Inferior parietal cortex (tissue), 1 donor: ENCODE measurements at regions not wholly inside any gene's neighbourhood (a gene's known extent, or its start where the extent isn't known, plus 50 kb on each side); places are given as distances from the start of the nearest gene placed in this dataset.

Source experiments
- DNase-seq: peaks from one replicate; pipeline ENCODE4 v3.0.0-alpha.2; 2016; ENCODE audit errors: extremely low spot score

DNA sequence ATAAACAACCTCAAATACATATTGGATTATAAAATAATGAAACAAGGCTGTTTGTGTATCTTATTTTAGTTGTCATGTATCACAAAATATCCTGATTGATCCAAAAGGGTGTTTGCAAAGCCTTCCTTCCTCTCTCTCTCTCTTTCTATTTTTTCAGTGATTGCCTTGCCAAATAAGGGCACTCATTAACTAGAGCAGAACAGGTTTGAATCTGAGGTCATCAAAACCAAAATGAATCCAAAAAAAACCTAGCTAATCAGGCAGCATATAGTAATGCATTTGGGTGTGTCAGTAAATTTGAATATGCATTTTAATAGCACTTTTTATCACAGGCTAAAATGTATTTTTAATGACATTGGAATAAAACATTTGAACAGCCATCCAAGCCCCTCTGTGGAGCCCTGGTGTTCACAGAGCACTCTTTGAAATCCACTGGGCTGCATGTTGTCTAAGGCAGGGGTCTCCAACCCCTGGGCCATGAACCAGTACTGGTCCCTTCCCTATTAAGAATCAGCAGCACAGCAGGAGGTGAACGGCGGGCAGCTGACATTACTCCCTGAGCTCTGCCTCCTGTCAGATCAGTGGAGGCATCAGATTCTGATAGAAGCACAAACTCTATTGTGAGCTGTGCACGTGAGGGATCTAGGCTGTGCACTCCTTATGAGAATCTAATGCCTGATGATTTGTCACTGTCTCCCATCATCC lies 171.8 kb upstream of the RAI14 start:
- no peak for DNase-seq

DNA sequence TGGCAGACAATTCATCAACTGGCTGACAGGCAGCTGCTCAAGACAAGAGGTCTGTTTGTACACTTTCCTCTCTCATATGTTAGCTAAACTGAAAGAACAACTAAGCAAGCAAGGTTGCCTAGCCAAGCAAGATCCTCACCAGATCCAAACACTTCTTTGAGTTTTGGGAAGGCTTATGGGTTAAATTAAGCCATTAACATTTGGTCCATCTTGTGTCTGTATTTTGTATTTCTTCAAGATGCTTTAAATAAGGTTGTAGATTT lies 170.4 kb upstream of the RAI14 start:
- DNase-seq = no peak

DNA sequence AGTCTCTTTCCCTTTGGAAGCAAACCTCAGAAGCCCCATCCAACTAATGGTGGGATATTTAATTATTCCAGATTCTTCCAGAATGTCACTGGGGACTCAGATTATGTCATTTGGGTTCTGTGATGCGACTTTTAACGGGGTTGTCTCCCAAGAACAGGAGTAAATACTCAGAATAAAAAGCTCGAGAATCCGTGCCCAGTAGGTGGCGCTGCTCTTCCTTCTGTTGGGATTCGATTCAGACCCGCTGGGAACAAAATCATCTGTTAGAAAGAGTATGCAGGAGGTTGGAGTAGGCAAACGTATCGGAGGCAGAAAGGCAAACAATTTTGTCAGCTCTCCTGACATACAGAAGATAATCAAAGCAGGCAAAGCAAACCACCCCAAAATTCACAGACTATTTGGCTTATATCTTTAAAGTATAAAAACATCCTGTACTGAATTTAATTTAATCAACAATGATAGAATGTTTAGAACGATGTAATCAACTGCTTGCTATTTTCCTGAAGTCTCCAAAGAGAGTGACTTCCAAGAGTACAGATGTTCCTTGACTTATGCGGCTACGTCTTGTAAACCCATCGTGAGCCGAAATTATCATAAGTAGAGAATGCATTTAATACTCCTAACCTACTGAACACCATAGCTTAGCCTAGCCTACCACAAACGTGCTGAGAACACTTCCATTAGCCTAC lies 169.8 kb upstream of the RAI14 start:
- peak; percentile 98 for DNase-seq

DNA sequence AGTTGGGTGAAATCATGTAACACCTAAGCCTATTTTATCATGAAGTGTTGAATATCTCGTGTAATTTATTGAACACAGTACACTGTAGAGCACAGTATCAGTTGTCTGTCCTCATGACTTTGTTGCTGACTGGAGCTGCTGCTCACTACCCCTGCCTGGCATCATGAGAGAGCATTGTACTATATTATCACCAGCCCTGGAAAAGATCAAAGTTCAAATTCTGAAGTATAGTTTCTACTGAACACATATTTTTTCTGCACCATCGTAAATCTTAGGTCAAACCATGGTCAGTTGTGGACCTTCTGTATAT lies 169.3 kb upstream of the RAI14 start:
- DNase-seq = no peak

DNA sequence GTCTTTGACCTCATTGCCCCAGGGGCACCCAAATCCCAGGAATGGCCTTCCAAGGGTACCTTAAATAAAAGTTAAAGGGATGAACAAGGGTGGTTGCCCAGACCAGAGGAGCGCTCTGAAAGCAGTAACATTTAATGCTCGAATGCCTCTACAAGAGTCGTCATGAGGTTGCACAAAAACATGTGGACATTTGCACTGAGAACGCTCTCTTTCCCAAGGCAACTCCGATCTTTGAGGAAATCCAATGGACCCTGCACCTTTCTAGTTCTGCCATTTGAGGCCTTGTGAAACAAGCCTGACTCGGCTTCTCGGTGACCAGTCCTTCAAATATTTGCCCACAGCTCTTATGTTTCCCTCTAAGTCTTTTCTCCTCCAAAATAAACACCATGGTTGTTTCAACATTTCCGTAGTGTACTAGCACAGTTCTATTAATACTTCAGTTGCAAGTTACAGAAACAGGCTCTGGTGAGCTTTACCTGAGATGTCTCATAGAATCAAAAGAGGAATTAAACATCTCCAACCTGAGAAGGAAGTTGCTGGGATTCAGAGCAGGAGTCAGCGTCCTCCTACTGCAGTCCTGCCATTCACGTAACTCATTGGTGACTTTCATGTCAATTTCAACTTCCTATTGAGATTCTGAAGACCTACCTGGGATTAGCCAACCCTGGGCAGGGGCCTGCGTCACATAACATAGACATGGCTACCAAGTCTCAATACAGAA lies 168.8 kb upstream of the RAI14 start:
- DNase-seq = peak; percentile 9

DNA sequence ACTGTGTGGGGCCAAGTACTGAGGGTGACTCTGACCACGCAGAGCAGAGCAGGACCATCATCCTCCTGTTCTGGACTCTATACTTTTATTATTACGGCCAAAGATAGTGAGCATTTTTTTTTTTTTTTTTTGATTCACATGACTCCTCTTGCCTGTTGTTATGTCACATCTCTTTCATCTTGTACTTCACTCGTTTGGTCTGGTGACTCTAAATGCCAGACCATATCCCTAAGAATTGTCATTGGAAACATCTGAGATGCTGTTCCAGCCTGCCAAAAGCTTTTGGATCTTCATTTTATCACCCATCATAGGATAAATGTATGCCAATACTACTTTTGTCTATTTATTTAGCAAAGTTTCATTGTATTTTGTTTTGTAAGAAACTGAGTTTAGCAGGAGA lies 168.2 kb upstream of the RAI14 start:
- no peak for DNase-seq

DNA sequence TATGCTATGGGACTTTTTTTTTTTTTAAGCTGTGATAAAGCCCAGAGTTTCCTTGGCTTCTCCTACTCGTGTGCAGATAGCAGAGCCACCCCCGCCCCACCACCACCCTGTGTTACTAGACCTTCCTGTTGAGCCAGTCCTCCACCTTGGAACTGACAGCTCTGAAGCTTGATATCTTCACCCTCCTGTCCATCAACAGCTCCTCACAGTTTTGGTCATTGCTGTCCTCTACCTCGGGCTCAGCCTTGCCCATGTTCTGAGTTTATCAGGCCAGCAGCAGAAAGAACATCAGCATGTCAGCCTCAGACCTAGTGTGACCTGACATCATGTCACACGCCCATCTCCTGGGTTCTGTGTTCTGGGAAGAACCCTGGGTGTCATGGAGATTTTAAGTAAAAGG lies 167.1 kb upstream of the RAI14 start:
- no peak for DNase-seq

DNA sequence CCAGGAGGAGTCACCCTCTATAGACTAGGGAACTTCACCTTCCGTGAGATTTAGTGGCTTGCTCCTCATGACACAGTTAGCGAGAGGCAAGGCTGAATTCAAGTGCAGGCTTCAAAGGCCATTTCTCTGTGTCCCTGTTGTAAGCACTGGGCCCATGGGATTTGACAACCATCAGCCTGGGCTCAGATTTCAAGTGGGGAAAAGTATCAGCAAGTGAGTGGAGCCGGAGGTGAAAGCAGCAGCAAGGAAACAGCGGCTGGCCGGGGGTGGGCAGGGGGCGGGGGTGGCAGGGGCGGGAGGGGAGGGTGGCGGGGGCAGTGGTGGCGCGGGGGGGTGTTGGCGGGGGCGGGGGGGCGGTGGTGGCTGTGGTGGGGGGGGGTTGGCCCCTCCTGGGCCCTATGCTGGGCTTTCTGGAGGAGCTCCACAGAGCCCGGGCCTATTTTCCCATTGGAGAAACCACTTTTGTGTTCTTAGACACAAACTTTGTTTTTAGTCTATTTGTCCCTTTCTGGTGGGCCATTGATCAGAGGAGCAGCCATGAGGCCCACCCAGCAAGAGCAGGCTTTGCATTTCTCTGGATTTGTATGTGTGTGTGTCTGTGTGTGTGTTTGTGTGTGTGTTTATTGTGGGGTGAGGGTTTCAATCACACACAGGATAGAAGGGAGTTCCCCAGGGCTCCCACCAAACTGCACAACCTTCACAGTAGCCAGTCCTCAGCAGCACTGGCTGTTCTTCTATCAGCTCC lies 165.4 kb upstream of the RAI14 start:
- no peak for DNase-seq

DNA sequence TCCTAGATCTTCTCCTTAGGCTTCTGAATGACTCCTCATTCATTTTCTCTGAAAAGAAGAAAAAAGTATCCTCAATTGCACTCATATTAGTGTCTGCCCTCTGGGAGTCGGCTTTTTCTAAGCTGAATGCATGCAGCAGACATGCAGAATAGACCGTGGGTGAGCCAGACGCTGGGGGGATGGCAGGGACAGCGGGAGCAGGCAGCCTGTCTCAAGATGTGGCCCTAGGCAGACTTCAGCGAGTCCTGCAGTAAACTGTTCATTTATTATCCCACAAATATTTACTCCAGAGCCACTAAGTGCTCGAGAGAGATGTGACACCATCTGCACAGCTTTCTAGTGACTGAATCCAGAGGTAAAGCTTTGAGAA lies 164.9 kb upstream of the RAI14 start:
- DNase-seq = no peak

DNA sequence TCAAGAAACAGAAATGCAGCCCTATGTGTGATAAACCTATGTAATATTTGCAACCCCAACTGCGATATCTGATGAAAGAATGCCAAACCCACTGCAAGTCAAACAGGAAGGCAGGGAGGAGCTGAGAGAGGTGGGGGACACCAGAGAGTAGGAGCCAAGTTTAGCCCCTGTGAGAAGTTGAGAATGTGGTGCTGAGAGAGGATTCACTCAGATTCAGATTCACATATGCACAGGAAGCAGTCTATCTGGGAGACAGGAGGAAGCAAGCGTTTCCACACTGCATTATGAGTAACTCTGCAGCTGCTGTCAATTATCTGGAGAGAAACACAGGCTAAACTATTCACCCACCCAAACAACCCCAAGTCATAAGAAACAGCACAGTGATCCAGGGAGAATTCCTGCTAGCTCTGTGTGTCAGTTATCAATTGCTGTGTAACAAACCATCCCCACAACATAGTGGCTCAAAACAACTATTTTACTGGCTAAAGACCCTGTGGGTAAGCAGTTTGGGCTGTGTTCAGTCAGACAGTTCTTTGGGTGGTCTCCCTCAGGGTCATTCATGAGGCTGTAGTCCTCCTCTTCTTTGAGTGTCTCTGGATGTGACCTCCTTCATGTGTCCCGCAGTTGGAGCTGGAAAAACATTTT lies 161.9 kb upstream of the RAI14 start:
- DNase-seq = no peak

DNA sequence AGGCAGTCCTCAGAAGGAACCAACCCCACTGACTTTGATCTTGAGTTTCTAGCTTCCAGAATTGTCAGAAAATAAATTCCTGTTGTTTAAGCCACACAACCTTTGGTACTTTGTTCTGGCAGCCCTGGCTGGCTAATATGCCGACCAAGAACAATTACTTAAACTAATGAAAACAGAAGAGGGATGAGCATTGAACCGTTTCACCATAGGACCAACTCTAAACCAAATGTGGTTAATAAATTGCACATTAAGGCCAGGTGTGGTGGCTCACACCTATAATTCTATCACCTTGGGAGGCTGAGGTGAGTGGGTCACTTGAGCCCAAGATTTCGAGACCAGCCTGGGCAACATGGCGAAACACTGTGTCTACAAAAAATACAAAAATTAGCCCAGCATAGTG lies 160.9 kb upstream of the RAI14 start:
- no peak for DNase-seq

DNA sequence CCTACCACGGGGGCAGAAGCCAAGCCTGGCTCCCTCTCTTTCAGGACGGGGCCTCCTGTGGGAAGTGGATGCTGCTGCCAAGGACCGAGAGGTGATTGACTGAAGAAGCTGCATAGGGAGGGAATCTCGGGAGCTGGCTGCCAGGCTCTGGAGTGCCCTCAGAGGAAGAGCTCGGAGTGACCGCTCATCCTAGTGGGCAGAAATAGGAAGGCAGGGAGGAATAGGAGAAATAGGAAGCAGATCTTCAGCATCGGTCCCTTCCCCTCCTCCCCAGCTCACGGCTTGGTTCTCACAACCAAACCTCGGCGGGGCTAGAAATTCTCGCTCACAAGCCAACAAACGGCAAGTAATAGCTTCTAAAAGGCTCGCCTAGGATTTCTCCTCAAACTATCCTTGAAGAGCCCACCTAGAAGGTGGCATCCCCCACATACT lies 159.9 kb upstream of the RAI14 start:
- no peak for DNase-seq

DNA sequence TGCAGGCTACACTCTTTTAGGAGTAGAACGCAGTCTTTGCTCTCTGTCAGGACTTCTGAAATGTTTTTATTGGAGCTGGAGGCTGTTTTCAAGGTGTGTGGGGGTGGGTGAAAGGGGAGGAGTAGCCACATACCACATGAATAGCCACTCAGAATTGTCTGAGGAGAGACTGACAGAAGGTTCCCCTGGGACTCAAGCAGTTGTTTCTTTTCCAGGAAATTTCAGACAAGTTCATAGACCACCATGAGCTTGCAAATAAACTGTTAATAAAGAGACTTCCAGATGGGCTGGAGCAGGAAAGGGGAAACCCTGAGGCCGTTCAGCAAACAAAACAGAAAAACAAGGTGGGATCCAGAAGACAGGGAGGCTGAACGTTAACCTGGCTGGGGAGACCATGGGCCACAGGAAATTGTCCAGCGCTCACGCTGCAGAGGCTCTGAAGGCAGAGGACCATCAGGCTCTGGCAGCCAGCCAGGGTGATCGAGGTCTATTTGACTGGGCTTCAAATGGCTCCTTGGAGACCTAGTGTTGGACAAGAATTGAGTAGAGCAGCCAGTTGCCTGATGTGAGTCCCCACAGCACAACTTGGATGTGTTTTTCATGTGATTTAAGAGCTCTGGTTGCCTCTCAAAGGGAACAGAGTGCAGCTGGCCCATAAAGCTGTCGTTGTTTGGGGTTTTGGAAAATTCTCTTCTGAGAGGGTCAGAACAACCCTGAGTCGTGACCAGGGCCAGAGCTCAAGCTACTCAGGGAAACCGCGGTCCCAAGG lies 159.2 kb upstream of the RAI14 start:
- no peak for DNase-seq

DNA sequence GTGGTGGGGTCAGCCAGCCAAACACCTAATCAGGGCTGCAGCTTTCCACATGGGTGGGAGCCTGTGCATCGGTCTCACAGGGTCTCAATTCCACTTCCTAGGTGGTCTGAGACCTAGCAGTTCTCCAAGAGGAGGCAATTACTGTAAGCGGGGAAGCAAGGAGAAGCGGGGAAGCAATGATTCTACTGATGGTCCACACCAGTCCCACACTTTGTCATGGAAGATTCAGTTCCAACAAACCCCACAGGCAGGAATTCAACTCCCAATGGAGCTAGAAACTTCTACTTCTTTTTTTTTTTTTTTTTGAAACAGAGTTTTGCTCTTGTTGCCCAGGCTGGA lies 158.7 kb upstream of the RAI14 start:
- DNase-seq = no peak

DNA sequence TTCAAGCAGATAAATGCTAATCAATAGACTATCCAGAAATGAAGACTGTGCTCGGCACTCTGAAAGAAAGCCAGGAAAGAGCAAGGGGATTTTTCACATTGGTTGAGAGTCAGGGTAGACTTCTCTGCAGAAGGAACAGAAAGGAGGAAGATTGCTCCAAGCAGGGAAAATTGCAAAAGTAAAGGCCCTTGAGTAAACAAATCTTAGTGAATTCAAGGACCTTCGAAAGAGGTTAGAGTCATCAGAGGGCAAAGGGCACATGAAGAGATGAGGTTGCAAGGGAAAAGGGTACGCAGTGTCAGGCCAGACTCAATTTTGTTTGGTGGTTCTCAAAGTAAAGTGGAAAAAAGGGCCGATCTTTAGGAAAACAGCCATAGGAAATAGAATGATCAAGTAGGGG lies 157.6 kb upstream of the RAI14 start:
- DNase-seq = no peak

DNA sequence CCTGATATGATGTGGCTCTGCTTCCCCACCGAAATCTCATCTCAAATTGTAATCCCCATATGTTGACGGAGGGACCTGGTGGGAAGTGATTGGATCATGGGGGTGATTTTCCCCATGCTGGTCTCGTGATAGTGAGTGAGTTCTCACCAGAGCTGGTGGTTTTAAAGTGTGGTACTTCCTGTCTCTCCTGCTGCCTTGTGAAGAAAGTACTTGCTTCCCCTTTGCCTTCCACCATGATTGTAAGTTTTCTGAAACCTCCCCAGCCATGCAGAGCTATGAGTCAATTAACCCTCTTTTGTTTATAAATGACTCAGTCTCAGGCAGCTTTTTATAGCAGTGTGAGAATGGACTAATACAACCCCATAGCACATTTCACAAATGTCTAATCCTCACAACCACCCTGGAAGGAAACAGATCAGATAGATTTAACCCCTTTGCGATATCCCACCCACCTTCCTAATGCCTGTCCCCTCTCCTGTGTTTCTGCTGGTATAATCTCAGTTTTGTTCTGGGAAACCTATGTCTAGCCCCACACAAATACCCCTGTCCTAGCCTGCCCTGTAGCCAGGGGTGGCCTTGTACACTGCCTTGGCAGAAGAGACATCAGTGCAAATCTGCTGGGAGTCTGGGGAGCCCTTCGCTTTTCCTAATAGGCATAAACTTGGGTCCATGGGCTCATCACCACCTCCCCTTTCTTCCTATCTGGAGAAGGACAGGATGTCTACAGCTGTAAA lies 157.0 kb upstream of the RAI14 start:
- no peak for DNase-seq

DNA sequence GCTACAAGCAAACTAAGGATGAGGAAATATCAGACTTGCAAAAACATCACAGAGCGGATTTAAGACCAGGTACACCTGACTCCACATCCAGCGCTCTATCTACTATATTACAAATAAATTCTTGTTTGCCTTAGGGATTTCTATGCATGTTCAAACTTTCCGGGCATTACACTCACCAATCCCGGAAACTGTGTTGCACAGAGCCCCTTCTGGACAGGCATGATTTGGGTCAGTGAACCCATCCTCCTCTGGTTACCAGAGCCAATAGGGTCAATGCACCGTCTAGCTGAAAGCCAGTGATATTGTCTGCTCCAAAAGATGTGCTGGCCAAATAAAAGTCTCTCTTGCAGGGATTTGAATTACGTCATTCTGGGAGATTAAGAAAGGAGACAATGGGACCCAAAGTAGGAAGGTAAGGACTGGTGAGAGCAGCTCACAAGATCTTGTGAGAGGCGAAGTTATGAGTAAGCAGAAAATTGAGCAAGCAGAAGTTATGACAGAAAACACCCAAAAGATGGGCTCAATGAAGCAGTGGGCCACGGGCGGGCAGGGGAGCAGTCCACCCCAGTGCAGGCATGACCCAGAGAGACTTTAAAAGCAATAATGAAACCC lies 155.8 kb upstream of the RAI14 start:
- DNase-seq = no peak

DNA sequence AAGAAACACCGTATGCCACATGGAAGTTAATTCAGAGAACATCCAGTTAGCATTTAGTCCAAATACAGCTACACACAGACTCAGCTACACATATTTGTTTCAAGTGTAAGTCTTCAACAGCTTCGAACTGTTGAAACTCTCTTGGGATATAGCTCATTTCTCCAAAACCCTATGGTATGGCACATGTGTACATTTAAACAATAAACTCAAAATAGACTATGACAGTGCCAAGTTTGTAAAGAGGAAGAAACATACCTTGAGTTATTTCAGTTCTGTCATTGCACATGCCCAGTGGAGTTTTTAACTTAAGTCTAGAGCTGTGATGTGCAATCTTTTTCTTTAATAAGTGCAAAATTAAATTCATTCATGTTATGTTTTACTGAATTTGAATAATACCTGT lies 155.1 kb upstream of the RAI14 start:
- no peak for DNase-seq

DNA sequence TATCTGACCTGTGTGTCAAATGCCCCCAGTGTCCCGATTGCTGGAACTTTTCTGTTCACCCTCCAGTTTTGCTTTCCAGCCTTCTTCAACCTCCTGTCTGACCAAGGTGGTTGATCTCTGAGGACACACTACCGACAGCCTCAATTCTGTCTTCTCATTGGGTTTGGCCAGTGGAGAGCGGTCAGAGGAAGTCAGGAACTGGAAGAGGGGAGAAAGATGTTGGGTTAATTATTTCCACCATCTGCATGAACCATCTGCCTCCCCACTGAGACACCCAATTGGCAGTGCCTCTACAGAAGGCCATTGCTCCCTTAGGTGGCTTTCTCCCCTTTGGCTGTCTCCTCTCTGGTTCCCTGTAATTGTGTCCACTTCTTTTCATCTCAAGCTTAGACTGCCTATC lies 154.3 kb upstream of the RAI14 start:
- no peak for DNase-seq

DNA sequence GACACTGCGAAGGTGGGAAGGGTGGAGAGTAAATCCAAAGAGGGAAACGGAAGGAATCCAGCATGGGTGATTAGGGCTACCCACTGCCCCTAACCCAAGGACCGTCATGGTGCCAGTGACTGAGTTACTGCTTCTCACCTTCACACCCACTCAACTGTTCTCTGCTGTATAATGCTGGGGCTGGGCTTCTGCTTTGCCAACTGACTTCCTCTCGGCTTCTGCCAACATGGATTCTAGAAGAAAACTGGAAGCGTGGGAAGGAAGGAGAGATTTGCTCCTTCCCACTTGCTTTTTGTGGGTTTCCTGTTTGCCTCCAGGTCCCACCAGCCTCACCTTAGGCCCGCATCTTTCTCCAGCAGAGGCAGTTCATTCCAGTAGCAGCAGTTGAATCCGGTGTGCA lies 153.5 kb upstream of the RAI14 start:
- no peak for DNase-seq
